IPS-NIHi11 (cell line): ENCODE measurements at regions not wholly inside any gene's neighbourhood (a gene's known extent, or its start where the extent isn't known, plus 50 kb on each side); places are given as distances from the start of the nearest gene placed in this dataset.
"Not testable (repeated sequence)": the region's sequence is repeated elsewhere in the genome, so short reads cannot be mapped to it uniquely, and the experiment has no call there.

Source experiments
- DNase-seq: peaks from one replicate; pipeline ENCODE4 v3.0.0; 2012; ENCODE audit warnings: mixed read lengths, low spot score

DNA sequence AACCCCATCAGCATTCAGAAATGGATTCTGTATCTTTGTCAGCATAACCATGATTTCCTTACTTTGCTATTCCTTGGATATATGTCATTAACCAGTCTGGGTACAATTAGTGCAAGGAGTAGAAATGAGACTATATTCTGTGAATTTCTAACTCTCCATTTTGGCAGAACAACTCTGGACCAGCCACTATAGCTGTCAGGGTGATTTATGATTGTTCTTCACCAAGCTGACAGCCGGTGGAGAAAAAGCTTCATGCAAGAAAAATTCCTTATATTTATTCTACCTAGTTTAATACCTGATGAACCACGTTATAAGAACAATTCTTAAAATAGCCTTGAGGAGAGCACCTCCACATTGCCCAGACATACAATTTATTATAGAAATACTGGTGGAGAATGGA is 431.2 kb upstream of the TCF4 start:
- no peak for DNase-seq

DNA sequence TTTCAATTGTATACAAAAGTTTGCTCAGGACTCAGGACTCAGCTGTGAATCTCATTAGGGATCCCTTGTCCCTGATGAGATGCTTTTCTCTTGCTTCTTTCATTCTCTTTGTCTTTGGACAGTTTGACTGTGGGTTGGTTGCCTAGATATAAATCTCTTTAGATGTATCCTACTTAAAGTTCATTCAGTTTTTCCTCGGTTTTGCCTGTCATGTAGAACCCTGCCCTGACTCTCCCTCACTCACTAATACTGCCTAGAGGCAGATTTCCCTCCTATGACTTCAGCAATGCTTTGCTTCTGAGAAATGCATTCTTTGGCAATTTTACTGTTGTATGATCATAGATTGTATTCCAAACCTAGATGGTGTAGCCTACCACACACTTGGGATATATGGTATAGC is 421.4 kb upstream of the TCF4 start:
- no peak for DNase-seq

DNA sequence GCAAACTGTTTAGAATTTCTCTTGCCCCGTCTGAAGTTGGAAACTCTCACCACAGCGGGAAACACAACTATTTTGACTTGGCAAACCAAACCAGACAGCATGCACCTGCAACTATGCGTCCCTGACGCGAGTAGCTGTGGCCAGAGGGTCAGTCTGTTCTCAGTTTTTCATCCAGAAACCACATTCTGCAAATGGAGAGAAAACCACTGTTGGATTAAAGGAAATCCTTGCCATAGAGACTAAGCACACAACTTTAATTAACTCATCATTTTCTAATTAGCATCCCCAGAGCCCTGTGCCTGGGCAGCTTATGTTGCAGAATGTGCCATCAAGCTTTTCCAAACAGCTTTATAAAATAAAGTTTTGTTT is 415.7 kb upstream of the TCF4 start:
- DNase-seq = no peak

DNA sequence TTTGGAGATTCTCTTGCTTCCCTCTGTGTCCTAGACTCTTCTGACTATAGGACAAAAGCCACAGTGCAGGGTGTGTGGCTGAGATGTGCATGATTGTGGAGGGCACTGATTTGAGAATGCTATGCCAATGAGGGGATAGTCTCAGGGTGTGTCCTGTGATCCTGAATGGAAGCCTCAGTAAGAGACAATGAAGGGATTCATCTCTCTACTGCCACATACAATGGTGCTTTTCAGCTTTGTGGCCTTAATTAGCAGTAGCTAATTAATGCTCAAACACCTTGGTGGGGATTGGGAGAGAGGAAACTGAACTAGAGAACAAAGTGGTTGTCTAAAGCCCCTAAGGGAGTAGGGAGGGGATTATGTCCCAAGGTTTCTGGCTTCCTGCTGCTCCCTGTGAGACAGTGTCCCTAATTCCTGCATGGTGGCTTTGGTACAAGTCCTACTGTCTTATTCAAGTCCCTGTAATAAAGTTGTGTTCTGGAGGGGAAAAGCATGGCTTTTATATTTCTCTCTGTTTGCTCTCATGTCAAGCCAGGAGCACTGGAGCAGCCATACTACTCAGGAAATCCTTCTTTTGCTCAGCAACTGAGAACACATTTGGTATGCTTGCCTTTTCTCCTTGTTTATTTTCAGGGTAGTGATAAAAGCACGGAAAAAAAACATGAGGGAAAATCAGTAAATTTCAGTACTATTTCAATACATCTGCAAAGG is 415.2 kb upstream of the TCF4 start:
- no peak for DNase-seq

DNA sequence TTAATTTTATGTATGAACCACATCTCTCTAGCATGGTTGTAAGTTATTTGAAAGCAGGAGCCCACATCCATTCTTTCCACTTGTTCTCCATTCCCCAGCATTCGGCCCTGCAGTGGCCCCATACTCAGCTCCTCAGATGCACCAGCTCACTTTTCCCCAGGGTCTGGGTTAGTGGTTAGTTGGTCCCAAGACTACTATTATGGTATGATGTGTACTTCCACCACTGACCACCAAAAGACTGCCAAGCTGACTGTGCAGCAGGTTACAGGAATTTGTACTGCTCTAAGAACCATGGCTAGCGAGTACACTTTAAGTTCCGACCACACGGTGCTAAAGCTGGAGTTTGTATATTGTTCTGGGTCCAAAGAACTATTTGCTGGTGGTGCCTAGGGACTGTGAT is 413.6 kb upstream of the TCF4 start:
- no peak for DNase-seq

DNA sequence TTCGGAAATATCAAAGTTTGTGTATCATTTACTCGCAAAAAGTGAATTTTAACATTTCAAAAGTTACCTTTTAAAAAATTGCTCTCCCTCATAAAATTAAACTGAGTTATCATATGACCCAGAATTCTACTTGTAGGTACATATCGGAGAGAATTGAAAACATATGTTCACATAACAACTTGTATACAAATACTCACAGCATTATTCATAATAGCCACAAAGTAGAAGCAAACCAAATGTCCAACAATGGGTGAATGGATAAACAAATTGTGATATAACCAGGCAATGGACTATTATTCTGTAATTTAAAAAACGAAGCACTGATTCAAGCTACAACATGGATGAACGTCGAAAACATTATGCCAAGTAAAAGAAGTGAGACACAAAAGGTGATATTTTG is 412.0 kb upstream of the TCF4 start:
- DNase-seq = no peak

DNA sequence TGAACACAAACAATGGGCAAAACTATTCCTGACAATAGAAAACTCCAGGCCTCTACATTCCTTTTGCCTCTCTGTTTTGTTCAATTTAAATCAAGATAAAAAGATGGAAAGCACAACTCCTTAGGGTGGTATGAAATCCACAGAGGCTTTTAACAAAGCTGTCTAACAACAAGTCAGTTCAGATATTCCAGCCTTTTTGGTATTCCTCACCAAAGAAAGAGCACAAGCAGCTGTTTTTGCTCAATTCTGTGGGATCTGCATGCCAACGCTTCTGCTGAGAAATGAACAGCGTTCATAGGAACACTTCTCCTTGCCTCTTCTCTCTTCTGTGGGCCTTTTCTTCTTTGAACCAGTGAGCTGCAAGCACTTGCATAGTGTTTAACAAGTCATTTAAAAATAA is 411.6 kb upstream of the TCF4 start:
- no peak for DNase-seq

DNA sequence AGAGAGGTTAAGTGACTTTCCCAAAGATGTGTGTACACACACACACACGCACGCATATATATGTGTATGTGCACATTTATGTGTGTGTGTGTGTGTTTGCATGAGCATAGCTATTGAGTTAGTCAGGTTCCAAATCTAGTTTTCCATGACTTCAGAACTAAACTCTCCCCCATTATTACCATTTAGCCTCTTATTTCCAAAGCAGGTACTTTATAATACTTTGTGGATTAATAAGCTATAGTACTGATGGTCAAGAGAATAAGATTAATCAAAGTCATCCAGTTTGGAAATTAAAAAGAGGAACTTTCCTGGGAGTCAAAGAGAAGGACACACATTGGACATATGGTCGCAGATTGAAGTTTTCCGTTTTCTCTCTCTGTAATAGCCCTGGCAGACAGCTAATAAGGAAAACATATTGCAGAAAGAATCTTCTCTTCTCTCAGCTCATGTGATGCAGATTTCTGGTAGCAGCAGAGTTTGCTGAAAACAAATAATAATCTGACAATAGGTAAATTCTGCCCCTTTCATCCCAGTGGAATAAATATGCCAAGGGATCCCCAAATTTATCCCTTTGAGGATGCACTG is 410.9 kb upstream of the TCF4 start:
- no peak for DNase-seq

DNA sequence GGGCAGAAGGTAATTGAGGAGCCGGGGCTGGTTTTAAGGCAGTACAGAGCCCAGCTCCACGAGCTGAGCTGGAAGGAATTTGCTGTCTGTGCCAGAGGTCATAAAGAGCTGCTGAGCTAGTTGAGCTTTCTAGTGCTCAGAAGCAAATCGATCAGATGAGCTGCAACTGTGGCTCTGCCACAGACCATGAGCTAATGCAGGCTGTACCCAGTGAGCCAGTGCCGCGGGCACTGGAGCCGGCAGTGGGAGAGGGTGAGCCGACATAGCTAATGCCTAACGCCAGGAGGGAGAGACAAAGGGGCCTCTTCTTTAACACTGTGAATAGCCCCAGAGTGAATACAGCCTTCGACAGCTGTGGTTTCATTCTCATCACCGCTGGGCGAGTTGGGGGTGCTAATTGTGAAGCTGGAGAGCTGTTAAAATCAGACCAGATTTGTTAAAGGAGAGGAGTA is 410.1 kb upstream of the TCF4 start:
- DNase-seq = peak; percentile 27

DNA sequence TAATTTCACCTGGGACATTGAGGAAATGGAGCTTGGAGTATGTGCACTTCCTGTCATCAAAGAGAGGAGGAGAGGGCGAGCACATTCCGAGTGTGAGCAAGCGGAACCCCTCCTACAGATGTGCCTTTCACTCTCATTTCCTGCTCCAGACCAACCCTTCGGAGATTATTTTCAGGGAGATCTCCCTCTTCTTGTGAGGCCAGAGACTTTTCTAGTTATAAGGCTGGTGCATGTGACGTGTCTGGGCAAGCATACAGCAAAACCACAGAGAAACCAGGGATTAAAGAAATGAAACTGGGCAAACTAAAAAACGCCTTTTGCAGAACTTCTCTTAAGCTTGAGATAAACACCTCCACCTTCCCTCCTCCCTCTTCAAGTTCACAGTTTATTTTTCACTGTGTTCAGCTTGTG is 409.2 kb upstream of the TCF4 start:
- no peak for DNase-seq

DNA sequence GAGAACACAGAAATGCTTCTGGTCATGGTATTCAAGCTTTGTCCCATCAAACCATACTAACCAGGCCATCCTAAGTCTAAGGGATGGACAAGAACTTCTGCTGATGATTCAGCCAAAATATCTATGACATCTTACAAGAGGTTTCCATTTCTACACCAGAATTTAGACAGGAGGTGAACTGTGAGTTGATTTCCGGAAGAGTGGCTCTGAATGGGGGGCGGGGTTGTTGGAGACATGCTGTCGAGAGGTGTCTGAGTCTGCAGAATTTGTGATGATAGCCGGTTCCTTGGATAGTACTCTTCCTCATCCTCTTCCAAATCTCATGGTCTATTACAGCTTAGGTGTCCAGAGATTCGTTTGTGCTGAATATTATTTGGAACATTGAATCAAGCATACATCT is 408.7 kb upstream of the TCF4 start:
- no peak for DNase-seq

DNA sequence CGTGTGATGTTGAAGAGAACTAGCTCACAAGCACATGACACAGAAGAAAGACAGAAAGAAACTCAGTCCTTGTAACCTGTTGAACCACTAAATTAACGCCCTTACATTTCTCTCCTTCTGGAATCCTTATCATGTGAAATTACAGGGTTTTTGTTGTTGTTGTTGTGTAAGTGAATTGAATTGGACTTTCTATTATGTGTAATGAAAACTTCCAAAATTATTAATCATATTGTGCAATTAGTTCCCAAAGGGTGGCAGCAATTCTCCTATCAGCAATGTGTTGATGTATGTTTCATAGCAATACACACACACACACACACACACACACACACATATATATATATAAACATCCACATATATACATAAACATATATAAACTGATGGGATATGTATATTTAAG is 402.2 kb upstream of the TCF4 start:
- DNase-seq = no peak

DNA sequence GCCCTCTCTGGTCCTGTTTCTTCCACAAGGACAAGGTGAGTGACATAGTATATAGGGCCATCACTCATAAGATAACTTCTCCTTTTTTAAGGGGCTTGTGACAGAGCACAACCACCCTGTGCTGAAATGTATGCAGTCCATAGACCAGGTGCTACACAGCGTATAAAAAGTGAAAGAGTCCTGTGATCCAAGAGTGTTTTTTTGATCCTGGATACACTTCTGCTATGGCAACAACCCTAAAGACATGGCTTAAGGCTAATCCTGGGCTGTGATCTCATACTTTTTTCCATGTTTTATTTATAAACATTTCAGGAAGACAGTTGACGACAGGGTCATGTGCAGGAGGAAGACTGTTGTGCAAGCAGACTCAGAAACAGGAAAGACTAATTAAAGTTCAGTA is 400.5 kb upstream of the TCF4 start:
- DNase-seq = no peak

DNA sequence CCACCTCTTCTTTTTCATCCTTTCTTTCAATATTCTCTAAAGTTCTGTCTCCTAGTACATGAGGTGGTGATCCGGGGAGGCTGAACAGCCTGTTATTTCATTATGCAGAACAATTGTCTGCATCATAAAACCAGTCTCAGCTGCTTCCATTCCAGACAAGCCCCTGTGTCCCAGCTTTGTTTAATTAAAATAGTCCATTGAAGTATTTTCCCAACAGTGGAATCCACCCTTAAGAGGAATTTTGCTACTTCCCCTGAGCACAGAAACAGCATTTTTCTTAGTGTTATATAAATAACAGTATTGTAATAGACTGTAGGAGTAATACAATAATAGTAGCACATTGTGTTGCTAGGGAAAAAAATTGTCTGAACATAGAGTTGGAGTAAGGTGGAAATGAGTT is 395.4 kb upstream of the TCF4 start:
- DNase-seq = no peak

DNA sequence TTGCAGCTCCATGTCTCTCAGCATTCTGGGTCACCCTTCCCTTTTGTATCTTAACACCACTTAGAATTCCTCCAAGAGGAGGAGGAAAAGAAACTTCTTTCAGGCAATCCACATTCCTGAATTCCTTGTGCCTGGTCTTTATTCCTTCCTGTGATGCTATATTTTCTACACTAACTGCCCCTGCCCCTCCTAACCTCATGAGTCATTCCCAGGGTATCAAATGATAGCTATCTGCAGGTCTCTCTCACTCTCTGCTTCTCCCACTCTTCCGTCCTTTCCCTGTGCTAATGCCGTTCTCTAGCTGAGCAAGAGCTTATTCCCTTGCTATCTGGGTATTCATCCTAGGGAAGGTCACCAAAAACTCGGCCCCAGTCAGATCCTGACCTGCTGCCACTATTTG is 395.0 kb upstream of the TCF4 start:
- DNase-seq = peak; percentile 42

DNA sequence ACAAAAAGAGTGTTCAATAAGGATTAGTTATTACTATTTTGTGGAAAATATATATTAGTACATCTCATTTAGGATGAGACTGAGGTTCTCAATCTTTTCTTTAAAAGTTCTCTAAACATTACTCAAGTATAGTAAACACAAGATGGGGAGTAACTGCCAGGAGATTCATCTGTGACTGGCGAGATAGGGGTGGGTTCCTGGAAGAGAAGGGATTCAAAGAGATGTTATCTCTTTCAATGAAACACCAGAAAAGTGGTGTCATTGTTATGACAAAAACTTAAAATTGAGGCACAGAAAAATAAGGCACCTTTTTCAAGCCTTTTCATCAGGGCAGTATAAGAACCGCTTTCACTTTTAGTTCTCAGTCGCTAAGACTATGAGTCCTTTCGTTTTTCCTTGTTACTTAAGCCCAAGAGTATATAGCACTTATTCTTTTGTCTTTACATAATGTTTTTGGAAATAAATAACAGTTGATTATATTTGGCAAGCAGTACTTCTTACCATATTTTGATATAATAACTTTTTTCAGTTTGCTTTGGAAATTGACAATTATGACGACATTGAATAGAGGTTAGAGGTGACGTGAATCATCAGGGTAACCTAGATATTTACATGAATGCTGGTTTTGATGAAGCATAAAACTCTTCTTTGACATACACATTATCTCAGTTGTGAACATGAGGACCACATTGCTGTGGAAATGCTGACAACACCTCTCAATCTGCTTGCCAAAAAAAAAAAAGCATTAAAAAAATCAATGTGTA is 393.9 kb upstream of the TCF4 start:
- DNase-seq = no peak

DNA sequence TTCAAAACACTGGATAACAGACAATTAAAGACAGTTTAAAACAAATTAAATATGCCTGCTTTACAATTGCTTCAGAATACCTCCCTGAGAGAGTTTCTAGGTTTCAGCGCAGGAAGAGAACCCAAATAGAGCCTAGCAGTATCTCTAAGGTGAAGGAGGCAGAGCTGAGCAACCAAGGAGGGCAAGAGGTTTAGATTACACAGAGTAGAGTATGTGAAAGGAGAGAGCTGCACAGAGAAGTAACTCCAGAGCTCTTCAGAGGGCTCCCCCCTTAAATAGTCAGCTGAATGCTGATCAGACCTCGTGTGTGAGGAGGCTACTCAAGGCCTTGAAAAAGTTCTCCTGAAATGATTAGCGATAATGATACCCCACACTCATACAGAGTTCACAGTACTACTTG is 386.5 kb upstream of the TCF4 start:
- DNase-seq = no peak

DNA sequence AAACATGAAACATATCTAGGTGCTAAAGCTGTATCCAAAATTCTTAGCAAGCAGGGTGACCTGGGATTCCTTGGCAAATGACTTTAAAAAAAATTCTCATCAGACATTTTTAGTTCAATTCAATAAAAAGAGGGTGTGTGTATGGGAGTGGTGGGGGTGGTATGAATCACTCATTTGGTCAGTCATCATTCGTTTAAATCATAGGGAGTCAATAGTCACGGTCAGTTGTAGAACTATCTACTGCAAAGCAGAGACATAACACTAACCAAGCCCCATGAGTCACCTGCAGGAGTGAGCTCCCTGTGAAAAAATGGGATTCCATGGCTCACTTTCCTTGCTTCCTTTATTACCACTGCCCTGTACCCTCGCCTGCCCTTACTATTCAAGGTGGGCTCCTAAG is 380.6 kb upstream of the TCF4 start:
- DNase-seq = no peak

DNA sequence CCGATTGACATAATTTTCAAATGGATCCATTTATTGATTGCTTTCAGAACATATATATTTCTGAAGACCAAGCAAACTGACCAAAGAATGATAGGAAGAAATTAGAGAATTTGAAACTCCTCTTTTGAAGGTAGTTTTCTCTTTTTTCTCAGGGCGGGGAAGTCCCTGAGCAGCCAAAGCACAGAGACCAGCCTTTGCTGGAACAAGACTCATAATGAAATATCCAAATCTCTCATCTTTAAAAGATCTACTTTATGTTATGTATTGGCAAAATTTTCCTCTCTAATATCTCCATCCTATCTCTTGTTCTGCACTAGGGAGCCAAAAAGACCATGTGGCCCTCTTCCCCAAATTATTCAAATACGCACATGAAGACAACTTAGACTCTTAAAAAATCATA is 379.0 kb upstream of the TCF4 start:
- DNase-seq = no peak

DNA sequence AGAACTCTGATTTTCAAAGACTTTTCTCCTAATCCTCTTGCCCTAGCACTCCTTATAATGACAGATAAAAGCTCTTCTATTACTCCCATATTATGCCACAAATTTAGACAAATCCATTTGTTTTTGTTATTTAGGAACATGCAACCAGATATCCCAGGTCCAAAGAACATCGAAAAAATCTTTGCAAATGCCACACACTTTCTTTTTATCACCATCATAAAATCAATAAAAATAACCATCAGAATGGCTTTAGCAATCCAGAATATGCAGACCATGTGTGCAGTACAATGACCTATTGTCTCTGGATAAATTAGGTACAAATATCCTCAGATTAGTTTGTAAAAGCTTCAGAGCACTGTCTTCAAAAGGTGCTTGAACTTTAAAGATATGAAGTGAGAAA is 376.2 kb upstream of the TCF4 start:
- DNase-seq = no peak

DNA sequence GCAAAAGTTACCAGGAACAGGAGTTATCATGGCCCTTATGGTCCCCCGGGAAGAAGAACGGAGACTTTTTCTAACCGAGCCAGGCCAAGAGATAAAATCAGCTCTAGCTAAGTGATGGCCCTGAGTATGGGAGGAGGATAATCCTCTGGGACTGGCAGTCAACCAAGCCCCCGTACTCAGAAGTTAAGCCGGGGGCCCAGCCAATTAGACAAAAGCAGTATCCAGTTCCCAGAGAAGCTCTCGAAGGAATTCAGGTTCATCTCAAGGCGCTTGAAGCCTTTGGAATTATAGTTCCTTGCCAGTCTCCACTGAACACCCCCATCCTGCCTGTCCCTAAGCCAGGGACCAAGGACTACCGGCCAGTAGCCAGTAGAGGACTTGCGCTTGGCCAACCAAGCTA is 365.3 kb upstream of the TCF4 start:
- no peak for DNase-seq

DNA sequence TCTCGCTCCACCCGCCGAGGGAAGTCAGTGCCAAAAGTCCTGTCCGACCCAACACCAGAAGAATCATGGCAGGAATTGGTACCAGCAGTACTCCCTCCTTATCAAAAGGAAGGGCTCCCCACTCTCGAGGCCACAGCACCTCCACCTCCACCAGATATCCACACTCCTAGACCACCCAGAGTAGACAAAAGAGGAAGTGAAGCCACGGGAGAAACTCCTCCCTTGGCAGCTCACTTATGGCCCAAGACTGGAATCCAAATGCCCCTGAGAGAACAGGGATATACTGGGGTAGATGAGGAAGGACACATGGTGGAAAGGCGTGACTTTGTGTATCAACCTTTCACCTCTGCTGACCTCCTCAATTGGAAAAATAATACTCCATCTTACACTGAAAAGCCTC is 363.7 kb upstream of the TCF4 start:
- DNase-seq = not testable (repeated sequence)

DNA sequence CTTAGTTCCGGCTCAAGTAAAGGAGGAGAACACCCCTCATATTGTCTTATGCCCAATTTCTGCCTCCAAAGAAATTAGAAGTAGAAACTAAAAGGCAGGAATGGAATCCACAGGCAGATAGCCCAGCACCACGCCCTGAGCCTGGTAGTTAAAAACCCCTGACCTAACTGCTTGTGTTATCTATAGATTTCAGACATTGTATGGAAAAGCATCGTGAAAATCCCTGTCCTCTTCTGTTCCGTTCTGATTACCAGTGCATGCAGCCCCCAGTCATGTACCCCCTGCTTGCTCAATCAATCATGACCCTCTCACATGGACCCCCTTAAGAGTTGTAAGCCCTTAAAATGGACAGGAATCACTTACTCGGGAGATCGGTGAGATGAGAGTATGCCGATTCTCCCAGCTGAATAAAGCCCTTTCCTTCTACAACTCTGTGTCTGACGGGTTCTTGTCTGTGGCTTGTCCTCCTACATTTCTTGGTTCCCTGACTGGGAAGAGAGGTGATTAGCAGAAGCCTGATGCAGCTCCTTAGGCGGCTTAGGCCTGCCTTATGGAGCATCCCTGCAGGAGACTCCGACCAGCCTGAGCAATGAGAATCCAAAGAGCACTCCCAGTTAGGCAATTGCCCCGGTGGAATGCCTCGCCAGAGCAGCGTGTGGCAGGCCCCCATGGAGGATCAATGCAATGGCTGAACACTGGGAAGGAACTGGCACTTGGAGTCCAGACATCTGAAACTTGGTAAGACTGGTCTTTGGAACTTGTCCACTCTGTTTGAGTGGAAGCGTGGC is 362.6 kb upstream of the TCF4 start:
- DNase-seq = no peak
